ENCODE measurements at regions not wholly inside any gene's neighbourhood (a gene's known extent, or its start where the extent isn't known, plus 50 kb on each side); places are given as distances from the start of the nearest gene placed in this dataset.
"Not testable (repeated sequence)": the region's sequence is repeated elsewhere in the genome, so short reads cannot be mapped to it uniquely, and the experiment has no call there.

- not testable (repeated sequence) for TF ChIP-seq CTCF (IDR thresholded peaks at IDR 0.05; ENCODE audit: low read length); EZH2 (IDR thresholded peaks at IDR 0.05; ENCODE audit: borderline replicate concordance, low read length)
Observed at GRCh38 chr9:66183648-66184047, 446.7 kb downstream of the FOXD4L4 start.
